HG02943 (cell line): ENCODE measurements at regions not wholly inside any gene's neighbourhood (a gene's known extent, or its start where the extent isn't known, plus 50 kb on each side); places are given as distances from the start of the nearest gene placed in this dataset.

Experiments used
- ATAC-seq: cut with Tn5 transposase; IDR thresholded peaks from one replicate; pipeline ENCODE4 v1.9.1; 2021; ENCODE audit warnings: mild to moderate bottlenecking, low read depth, moderate library complexity; ENCODE audit not compliant: unreplicated experiment

GRCh38 chr11:115930291-115930690, 426.1 kb upstream of the CADM1 start:
- no peak for ATAC-seq

- ATAC-seq, result no peak
Measured at GRCh38 chr11:115929618-115930129, 425.5 kb upstream of the CADM1 start.

- ATAC-seq, result no peak
Measured at GRCh38 chr11:115928811-115929210, 424.6 kb upstream of the CADM1 start.

GRCh38 chr11:115927823-115928329, 423.7 kb upstream of the CADM1 start:
- peak; percentile 46 for ATAC-seq

- no peak for ATAC-seq
Measured at GRCh38 chr11:115926601-115927000, 422.4 kb upstream of the CADM1 start.

- no peak for ATAC-seq
Measured at GRCh38 chr11:115926138-115926537, 421.9 kb upstream of the CADM1 start.

- ATAC-seq, result no peak
Measured at GRCh38 chr11:115925568-115926090, 421.4 kb upstream of the CADM1 start.

GRCh38 chr11:115924744-115925567, 420.7 kb upstream of the CADM1 start:
- ATAC-seq, result peak; percentile 58

GRCh38 chr11:115922876-115923275, 418.7 kb upstream of the CADM1 start:
- no peak for ATAC-seq

- no peak for ATAC-seq
Measured at GRCh38 chr11:115921986-115922385, 417.8 kb upstream of the CADM1 start.

GRCh38 chr11:115921540-115921939, 417.3 kb upstream of the CADM1 start:
- ATAC-seq, result no peak

GRCh38 chr11:115920841-115921480, 416.7 kb upstream of the CADM1 start:
- no peak for ATAC-seq

- no peak for ATAC-seq
Measured at GRCh38 chr11:115920092-115920461, 415.9 kb upstream of the CADM1 start.

GRCh38 chr11:115919341-115920091, 415.3 kb upstream of the CADM1 start:
- peak; percentile 45 for ATAC-seq

- ATAC-seq, result no peak
Measured at GRCh38 chr11:115918576-115918975, 414.4 kb upstream of the CADM1 start.

- ATAC-seq, result no peak
Measured at GRCh38 chr11:115916608-115917007, 412.4 kb upstream of the CADM1 start.

- ATAC-seq, result no peak
Measured at GRCh38 chr11:115912484-115912945, 408.3 kb upstream of the CADM1 start.

- ATAC-seq, result no peak
Measured at GRCh38 chr11:115911613-115912346, 407.6 kb upstream of the CADM1 start.

GRCh38 chr11:115910379-115910778, 406.2 kb upstream of the CADM1 start:
- ATAC-seq, result no peak

- ATAC-seq, result no peak
Measured at GRCh38 chr11:115906171-115906570, 402.0 kb upstream of the CADM1 start.
